HK-2 (cell line): ENCODE measurements at regions not wholly inside any gene's neighbourhood (a gene's known extent, or its start where the extent isn't known, plus 50 kb on each side); places are given as distances from the start of the nearest gene placed in this dataset.
"Not testable (repeated sequence)": the region's sequence is repeated elsewhere in the genome, so short reads cannot be mapped to it uniquely, and the experiment has no call there.

Experiments used
- DNase-seq: peaks from one replicate; pipeline ENCODE4 v3.0.0-alpha.2; 2018; ENCODE audit not compliant: unreplicated experiment

DNA sequence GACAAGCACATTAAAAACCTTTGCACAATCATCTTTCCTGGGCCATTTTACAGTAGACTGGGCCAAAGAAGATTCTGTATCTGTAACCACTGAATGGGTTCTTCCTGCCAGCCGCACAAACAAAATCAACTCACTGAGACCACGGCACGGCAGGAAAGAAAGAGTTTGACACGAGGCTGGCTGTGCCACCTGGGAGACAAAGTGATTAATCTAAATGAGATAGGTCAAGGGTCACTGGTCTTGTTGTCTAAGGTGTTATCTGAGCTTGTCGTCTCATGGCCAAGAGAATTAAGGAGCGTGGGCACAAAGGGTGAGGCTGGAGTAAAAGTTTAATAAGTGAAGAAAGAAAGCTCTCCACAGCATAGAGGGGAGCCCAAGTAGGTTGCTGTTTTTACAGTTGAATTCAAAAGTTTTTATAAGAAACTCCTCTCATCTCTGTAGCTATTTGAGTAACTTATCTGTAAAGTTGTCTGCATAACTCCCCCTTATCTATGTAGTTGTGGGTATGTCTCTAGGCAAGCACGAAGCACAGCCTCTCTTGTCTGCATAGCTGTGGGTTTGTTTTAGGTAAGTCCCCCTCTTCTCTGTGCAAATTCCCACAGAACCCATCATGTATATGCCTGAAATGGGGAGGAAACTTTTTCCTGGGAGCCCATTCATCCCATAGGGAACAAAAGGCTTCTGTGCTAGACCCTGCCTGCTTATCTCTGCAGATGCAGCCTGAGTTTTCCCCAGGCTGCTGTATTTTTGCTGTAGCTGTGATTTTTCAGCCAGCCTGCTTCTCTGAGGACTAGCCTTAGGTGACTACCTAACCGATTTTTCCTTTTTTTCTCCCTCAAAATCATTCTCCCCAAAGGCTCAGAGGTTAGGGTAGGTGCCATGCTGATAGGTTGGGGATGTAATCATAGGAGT is 1314.6 kb upstream of the TMEM132C start:
- DNase-seq = no peak

DNA sequence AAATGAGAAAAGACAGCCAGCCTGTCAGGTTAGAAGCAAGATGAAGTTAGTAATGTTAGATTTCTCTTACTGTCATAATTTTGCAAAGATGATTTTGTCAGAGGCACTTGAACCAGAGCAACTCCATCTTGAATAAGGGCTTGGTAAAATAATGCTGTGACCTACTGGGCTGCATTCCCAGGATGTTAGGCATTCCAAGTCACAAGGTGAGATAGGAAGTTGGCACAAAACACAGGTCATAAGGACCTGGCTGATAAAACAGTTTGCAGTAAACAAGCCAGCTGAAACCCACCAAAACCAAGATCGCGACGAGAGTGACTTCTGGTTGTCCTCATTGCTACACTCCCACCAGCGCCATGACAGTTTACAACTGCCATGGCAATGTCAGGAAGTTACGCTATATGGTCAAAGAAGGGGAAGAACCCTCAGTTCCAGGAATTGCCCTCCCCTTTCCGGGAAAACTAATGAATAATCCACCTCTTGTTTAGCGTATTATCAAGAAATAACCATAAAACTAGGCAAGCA is 1313.5 kb upstream of the TMEM132C start:
- no peak for DNase-seq

DNA sequence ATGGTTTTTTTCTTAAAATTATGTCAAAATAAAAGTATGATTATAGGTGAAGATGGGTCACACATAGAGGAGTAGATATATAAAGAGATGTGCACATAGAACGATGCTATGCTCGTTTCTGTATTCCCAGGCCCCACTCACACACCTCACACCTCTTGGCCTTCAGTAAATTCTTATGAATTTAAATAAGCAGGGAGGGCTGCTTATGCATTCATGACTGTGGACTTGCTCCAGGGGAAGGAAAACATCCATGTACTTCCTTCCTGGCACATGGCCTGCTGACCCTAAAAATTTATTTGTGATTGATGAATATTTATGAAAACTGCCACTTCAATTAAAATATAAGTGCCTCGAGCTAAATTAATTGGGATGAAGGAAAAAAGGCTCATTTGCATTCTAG is 1306.7 kb upstream of the TMEM132C start:
- no peak for DNase-seq

DNA sequence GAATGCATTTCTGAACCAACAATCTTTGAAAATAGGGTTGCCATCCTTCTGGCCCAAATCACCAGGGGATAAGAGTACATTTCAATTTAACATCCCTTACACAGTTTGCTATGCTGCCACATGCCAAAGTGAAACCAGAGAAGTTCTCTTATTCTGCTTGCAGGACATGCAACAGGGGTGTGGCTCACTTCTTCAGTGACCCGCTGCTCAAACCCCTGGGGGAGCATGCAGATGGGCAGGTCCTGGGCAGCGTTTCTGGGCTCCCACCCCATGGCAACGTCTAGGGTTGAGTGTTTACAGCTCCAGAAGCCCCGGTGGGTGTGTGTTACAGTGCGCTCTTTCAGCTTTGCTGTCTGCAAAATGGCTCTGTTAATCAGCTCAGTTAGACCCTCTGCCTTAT is 1306.3 kb upstream of the TMEM132C start:
- no peak for DNase-seq

DNA sequence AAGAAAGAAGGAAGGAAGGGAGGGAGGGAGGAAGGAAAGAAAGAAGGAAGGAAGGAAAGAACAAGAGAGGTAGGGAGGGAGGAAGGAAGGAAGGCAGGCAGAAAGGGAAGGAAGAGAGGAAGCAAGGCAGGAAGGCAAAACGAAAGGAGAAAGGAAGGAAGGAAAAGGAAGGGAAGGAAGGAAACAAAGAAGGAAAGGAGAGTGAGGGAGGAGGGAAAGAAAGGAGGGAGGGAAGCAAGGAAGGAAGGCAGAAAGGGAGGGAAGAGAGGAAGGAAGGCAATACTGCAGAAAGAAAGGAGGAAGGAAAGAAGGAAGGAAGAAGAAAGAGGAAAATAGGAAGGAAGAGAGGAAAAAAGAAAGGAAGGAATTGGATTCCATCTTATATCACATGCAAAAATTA is 1303.1 kb upstream of the TMEM132C start:
- DNase-seq = no peak

DNA sequence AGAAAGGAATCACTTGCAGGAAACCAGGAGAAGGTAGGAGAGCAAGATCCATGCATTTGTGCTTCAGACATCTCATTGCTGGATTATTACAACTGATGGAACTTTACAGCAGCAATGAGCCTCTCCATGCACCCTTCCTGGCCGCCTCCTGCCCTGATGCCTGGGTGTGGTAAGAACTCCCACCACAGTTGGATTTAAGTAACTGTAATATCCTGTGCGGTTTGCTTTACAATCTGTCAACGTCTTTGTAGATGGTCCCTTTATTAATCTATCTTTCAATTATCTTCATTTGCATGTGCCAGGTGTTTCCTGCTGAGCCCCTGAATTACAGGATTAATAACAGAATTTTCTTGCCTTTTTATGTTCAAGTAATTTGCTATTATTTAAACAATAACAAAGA is 1300.5 kb upstream of the TMEM132C start:
- no peak for DNase-seq

DNA sequence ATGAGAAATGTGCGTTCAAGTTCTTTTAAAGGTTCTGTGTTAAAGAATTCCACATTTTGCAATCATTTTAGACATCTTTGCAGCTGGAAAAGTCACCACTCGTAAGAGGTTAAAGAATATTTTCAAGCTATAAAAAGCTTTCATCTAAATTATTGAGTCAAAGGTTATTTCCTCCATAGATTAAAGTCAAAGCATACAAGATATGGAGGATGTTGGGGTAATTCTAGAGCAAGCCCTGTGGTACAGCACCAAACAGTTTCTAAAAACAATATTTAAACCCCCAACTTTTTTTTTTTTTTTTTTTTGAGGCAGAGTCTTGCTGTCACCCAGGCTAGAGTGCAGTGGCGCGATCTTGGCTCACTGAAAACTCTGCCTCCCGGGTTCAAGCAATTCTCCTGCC is 1299.8 kb upstream of the TMEM132C start:
- DNase-seq = no peak

DNA sequence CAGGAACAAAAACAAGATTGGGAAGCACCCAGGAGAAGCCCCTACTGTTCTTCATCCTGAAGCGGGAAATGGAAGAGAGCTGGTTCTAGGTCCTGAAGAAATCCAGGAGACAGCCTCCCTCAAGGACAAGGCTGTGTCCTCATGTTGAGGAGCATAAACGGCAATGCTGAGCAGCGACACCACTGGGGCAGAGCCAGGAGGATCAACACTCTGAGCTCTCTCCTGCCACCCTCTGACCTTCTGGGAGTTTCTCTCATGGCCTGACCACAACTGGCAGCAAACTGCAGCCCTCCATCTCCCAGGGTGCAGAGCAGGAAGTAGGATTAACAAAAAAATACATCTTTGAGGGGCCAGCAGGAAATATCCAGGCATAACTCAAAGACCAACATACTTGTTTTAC is 1292.2 kb upstream of the TMEM132C start:
- no peak for DNase-seq

DNA sequence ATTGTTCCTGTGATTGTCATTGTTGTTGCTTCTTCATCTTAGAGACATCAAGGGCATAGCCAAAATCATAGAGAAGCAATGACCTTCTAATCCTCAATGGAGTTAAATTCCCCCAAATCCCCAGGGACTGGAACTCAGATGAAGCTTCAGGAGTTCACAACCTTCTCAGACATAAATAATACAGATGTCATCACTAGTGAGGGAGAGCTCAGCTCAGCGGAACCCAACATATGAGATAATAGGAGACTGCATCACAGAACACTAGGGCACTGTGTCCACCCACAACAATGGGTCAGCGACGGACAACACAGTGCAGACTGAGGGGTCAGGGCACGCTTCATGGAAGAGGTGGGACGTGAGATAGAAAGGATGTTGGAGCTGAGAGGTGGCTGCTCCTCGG is 1290.4 kb upstream of the TMEM132C start:
- DNase-seq = no peak

DNA sequence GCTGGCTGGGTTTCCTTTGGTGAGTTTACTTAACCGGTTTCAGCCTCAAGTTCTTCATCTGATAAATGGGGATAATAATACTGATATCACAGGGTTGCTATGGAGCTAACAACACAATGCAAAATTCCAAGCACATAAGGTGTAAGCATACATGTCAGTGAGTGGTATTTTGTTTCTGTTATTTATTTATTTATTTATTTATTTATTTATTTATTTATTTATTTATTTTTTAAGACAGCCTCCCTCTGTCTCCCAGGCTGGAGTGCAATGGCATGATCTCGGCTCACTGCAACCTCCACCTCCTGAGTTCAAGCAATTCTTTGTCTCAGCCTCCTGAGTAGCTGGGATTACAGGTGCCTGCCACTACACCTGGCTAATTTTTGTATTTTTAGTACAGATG is 1287.4 kb upstream of the TMEM132C start:
- not testable (repeated sequence) for DNase-seq

DNA sequence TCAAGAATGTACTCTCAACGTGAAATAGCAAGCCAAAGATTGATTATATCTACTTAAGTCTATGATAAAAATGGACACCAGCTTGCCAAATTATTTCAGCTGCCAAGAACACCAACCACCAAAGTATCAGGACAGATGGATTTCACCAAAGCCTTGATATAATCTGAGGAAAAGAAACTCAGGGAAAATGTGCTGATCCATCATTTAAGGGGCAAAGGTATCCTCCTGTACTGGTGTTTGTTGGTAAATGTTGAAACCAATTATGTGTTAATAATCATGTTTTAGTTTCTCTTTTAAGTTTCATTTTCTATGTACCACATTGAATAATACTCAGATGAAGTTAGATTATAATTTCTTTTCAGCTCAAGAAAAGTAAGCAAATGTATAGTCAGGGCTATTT is 1284.3 kb upstream of the TMEM132C start:
- no peak for DNase-seq

DNA sequence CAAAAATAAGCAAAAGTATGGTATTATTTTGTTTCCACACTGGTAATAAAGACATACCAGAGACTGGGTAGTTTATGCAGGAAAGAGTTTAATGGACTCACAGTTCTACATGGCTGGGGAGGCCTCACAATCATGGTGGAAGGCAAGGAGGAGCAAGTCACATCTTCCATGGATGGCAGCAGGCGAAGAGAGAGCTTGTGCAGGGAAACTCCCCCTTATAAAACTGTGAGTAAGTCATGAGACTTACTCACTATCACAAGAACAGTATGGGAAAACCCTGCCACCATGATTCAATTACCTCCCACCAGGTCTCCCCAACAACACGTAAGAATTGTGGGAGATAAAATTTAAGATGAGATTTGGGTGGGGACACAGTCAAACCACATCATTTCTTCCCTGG is 1283.2 kb upstream of the TMEM132C start:
- DNase-seq = not testable (repeated sequence)

DNA sequence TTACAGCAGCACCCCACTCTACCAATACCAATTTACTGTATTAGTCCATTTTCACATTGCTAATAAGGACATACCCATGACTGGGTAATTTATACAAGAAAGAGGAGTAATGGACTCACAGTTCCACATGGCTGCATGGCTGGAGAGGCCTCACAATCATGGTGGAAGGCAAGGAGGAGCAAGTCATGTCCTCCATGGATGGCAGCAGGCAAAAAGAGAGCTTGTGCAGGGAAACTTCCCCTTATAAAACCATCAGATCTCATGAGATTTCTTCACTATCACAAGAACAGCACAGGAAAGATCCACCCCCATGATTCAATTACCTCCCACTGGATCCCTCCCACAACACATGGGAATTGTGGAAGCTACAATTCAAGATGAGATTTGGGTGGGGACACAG is 1281.3 kb upstream of the TMEM132C start:
- DNase-seq = not testable (repeated sequence)

DNA sequence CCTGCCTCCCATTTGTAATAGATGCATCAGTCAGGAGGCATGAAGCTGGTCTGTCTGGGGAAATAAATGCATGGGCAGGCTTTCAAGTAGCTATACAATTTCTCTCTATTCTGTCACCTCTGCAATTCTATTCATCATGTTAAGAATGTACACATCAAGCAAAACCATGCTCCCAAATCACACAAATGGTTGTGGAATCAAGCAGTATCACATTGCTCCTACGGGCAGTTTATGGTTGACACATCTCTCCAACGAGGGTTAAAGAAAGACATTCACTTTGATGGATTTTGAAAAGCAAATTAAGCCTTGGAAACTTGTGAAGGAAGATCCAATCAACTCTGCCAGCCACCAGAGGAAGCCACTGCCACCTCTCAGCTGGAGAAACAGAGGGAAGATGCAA is 1277.4 kb upstream of the TMEM132C start:
- no peak for DNase-seq

DNA sequence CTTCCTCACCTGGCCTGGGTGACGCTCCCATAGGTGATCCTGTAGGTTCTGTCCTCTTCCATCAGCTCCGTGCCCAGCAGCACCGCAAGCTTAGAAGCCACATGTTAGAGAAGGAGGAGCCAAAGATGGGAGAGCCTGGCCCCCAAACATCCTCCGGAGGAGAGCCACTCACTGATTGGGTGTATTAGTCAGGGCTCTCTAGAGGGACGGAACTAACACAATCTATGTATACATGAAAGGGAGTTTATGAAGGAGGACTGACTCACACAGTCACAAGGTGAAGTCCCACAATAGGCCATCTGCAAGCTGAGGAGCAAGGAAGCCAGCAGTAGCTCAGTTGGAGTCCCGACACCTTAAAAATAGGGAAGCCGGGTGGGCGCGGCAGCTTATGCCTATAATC is 1273.1 kb upstream of the TMEM132C start:
- DNase-seq = no peak

DNA sequence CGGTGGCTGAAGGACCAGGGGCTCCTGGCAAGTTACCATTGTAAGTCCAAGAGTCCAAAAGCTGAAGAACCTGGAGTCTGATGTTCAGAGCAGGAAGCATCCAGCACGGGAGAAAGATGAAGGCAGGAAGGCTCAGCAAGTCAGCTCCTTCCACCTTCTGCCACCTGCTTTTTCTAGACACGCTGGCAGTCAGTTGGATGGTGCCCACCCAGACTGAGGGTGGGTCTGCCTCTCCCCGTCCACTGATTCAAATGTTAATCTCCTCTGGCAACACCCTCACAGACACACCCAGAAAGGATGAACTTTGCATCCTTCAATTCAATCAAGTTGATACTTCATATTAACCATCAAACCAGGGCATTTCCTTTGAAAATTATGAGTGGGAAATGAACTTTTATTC is 1272.4 kb upstream of the TMEM132C start:
- no peak for DNase-seq

DNA sequence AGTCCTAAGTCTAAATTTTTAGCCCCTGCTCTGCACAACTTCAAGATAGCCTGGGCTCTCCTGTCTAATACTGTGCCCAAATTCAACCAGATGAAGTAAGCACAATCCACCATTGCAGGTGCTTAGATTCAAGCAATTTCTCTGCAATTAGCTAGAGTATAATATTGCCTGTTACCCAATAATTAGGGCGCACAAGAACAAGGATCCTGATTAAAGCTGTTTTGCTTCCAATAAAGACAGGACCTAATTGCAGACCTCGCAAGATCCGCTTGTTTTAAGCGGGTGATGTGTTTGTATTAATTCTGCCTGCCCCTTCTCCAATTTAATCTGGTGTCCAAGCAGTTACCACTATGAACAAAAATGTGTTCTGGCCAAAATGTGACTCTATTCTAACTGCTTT is 1268.9 kb upstream of the TMEM132C start:
- DNase-seq = no peak

DNA sequence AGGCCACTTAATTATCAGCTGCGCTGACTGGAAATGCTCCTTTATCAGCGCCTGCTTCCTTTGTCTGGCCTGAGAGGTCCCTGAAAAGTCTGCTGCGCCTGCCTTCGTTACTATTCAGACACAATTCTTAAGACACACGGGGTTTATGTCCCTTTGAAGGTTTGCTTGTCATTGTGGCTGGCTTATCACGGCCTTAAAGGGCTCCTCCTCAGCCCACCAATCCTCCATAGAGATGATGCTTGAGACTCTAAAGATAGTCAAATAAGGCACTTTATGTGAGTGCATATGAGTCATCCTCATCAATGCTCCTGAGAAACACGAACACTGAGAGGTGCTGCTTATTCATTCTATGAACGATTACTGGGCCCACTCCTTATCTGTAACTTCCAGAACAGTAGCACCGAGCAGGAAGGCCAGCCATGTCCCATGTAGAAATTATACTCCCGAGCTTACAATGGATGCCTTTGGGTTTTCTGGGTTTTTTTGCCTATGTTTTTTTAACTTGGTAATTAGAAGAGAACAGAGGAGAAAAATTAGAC is 1268.2 kb upstream of the TMEM132C start:
- no peak for DNase-seq

DNA sequence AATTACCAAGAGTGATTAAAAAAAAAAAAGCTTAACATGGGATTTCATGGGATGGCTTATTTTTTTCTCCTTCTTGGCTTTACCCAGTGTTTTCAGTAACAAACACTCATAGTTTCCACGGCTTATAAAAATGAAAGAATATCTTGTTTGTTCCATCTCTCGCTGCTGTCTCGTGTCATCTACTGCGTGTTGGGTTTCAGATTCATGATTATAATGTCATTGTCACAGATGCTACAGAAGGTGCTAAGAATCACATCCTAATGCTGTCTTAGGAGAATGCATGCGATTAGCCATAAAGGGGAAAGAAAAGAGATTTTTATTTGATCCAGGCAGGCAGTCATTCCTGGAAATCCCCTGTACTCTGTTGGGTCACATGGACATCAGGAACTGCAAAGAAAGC is 1267.6 kb upstream of the TMEM132C start:
- DNase-seq = no peak

DNA sequence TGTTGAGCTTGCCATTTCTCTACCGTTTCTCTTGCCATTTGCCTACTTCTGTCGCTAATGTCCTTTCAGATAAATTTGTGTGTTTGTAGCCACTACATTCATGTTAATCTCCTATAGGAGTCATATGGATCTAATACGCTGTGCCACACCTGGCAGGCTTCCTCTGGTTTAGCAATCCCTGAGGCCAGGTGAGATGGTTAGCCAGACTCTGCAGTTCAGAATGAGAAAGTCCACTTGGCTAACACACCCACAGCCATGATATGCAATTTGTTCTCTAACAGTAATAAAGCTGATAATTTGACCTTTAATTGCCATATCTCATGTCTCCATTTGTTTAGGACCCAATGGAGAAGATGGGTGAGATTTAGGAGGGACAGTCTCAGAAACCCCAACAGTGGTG is 1261.6 kb upstream of the TMEM132C start:
- DNase-seq = no peak

DNA sequence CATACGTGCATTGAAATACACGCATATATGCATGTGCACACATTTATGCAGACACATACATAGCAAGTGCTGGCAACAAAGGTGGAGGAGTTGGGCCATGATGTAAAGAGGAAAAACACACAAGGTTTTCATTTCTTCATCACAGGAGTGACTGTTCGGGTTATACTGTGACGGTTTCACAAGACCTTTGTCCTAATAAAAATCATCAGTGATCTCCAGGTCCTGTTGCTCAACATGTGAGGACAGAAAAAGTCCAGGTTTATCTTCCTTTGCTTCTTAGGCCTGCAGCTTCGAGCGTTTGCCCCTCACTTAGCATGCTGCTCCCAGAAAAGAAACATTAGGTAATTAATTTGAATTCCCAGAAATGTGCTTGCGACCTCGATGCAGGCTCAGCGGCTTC is 1260.0 kb upstream of the TMEM132C start:
- no peak for DNase-seq

DNA sequence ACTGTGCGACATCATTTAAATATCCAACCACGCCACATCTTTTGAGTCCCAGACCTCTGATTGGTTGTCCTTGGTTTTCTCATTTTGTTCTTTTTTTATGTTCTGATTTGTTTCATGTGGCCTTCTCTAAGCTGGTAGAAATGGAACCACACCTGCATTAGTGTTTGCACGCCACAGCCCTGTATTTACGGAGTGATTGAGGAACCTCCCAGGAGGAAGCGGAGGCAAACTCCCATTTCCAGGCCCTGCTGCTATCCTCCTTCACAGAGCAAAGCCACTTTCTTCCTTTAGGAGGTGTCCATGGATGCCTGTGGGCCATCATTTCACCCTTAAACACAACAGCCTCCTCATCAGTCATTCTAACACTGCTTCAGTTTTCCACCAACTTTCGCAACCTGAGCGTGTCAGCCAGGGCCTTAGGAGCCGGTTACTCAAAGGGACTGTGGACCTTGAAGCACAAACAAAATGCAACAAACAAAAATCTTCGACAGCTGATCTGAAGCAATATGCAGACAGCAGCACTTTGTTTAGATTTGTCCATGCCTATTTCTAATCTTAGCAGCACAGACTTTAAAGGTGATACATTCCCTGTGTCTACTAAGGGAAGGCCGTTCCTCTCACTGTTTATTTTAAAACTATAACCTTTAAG is 1258.1 kb upstream of the TMEM132C start:
- DNase-seq = no peak

DNA sequence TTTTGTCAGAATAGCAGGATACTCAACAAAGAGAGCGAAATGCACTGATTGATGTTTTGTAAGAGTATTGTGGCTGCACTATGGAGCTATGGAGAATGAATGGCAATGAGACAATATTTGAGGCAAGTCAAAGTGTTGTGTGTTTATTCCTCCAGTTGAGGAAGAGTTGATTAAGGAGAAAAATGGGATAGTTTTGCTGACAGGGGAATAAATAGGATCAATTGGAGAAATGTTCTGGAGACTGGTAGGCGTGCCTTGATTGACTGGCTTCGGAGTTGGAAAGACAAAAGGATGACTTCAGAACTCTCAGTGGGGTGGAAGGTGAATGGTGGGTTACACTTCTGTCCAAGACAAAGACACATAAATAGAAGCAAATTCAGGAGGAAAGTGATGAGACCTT is 1254.9 kb upstream of the TMEM132C start:
- no peak for DNase-seq
